Activated CD4-positive, alpha-beta T cell treated with anti-CD3 and anti-CD28 coated beads, Interleukin-2, amount 50 U/mL, for 16 hours (primary cell): ENCODE measurements at regions not wholly inside any gene's neighbourhood (a gene's known extent, or its start where the extent isn't known, plus 50 kb on each side); places are given as distances from the start of the nearest gene placed in this dataset.
"Not testable (repeated sequence)": the region's sequence is repeated elsewhere in the genome, so short reads cannot be mapped to it uniquely, and the experiment has no call there.

Source experiments
- DNase-seq: peaks from one replicate; pipeline ENCODE4 v3.0.0-alpha.2; 2020

DNA sequence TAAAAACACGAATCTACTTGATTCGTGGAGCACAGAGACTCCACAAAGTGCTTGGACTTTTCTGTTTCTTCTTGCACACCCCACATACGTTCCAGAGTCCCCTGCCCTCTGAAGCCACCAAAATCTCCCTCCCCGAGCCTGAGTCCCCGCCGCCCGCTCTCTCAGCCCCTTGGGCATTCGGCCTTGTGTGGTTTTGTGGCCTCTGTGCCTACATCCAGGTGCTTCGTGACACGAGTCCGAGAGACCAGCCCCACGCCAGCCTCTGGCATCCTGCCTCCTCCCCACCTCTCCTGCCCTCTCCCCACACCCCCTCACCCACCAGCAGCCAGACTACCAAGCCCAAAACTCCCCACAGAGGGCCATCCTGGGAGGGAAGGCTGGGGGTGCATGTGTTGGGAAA lies 87.8 kb upstream of the PPP1R26 start:
- no peak for DNase-seq

GRCh38 chr9:135392511-135392910 lies 87.1 kb upstream of the PPP1R26 start:
- DNase-seq, result no peak

DNA sequence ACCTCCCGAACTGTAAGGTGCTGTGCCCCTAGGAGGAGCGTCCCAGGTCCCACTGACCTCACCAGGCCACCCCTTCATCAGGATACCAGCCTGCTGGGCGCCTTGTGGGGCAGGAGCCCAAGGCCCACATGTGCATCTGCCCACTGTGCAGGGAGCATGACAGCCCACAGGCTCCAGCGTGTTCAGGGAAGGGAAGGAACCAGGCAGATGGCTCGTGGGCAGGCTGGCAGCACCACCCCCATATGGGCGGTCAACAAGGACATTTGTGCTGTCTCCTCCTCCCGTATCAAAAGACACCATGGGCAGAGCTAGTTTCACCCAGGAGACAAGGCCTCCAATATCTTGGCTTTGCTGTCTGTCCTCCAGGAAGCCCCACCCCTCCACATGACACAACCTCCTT lies 85.5 kb upstream of the PPP1R26 start:
- DNase-seq, result no peak

GRCh38 chr9:135394699-135395645 lies 84.6 kb upstream of the PPP1R26 start:
- no peak for DNase-seq

DNA sequence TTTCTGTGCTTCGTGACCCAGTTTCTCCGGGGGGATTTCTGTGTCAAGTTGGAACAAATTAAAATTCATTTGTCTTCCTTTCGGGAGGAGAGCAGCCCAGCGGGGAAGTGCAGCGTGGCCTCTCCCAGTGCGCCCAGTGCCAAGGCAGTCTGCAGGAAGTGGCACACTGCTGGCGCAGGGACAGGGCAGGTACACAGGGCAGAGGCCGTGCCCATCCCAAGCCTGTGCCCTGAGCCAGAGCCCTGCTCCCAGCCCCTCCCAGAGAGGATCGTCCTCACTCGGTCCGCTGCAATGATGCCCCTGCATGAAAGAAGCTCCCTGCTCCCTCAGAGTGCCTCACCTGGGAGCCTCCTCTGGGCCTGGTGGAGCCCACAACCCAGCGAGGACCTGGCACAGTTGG lies 82.4 kb upstream of the PPP1R26 start:
- no peak for DNase-seq

DNA sequence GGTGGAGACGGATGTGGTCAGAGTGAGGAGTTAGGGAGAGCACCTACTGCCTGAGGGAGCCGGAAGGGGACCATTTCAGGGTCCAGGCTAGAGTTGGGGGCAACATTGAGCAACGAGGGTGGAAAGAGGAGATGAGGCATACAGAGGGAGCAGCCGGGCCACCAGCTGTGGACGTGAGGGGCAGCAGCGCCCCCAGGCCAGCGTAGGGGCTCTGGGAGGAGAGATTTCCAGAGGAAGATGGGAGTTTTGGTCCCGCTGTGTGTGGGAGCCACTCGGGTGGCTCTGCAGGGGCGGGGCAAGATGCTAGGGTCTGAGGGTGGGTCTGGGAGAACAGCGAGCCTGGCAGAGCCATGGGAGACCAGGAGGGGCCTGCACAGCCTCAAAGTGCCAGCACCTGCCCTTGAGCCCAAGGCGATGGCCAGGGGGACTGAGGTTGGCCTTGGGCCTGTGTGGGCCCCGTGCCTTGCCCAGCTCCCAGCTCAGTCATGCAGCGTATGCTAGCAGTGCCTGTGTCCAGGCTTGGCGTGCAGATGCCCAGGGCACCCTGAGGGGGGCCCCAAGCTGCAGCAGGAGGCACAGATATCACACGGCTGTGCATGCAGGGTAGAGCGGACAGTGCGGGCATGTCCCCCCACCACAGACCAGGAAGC lies 80.5 kb upstream of the PPP1R26 start:
- DNase-seq, result no peak

- DNase-seq, result no peak
Measured at GRCh38 chr9:135400496-135400895, 79.1 kb upstream of the PPP1R26 start.

- no peak for DNase-seq
Measured at GRCh38 chr9:135401218-135401617, 78.4 kb upstream of the PPP1R26 start.

GRCh38 chr9:135402048-135402738 lies 77.4 kb upstream of the PPP1R26 start:
- DNase-seq, result no peak

GRCh38 chr9:135402739-135403695 lies 76.6 kb upstream of the PPP1R26 start:
- no peak for DNase-seq

DNA sequence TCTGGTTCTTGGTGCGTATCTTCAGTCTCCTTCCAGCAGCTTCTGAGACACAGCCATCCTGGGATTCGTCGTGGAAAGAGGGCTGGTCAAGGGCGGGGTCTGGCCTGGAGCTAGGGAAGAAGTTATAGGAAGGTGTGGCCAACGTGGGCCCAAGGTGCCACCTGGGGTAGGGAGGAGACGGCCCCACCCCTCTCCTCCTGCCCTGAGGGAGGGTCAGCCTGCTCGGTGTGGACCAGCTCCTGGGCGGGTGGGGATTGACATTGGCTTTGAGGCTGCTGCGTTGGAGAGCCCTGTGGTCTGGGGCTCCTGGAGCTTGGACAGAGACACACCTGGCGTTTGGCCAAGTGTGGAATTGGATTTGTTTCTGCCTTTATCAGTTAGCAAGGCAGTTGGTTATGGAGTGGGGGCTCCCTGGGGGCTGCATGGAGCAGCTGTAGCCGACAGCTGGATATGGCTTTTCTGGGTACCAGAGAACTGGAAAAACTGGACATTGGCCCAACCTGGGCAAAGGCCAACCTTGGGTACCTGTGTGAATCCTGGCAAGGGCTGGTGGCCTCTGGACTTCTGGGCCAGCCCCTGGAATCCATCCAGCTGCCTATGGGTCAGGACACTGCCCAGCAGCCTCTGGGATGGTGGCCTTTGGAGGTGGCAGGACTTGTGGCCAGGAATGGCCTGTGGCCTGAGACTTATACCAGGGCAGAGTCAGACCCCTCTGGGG lies 75.7 kb upstream of the PPP1R26 start:
- DNase-seq, result no peak

- DNase-seq, result no peak
Measured at GRCh38 chr9:135404451-135405144, 75.0 kb upstream of the PPP1R26 start.

DNA sequence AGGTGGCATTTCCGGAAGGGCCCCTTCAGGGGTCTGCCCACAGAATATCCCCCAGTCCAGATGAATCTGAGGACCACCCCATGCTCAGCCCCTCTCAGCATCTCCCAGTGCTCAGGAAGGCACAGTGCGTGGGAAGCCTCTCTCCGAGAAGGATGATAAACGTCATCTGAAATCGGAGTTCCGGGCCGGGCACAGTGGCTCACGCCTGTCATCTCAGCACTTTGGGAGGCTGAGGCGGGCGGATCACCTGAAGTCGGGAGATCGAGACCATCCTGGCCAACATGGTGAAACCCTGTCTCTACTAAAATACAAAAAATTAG lies 74.5 kb upstream of the PPP1R26 start:
- DNase-seq, result not testable (repeated sequence)

DNA sequence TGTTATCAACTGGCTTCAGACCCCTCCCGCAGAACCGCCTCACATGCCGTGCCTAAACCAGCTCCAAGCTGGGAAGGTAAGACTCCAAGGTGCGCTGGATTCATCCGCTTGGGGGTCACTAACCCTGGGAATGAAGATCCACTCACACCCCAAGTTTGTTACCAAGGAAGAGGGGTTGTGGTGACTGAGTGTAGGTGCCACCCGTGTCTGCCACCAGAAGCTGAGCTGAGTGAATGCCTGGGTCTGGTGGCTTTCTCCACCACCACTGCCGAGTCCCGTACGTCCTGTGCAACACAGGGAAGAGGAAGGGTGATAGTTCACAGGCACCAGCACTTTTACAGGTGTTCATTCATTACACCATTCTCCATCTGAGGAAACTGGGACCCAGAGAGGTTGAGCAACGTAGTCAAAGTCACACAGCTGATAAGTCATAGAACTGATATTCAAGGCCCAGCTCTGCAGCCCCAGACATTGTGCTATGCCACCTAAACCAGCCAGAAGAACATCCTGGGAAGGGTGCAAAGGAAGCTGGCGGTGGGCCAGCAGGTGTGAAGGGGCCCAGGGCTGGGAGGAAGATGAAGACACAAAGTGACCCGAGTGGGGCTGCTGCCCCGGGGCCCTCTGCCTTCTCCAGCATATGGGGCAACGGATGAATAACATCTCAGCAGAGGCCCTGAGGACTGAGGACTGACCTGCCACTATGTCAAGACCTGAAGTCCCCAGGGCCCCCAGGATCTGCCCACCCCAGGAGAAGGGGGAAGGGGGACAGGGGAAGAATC lies 70.9 kb upstream of the PPP1R26 start:
- no peak for DNase-seq

DNA sequence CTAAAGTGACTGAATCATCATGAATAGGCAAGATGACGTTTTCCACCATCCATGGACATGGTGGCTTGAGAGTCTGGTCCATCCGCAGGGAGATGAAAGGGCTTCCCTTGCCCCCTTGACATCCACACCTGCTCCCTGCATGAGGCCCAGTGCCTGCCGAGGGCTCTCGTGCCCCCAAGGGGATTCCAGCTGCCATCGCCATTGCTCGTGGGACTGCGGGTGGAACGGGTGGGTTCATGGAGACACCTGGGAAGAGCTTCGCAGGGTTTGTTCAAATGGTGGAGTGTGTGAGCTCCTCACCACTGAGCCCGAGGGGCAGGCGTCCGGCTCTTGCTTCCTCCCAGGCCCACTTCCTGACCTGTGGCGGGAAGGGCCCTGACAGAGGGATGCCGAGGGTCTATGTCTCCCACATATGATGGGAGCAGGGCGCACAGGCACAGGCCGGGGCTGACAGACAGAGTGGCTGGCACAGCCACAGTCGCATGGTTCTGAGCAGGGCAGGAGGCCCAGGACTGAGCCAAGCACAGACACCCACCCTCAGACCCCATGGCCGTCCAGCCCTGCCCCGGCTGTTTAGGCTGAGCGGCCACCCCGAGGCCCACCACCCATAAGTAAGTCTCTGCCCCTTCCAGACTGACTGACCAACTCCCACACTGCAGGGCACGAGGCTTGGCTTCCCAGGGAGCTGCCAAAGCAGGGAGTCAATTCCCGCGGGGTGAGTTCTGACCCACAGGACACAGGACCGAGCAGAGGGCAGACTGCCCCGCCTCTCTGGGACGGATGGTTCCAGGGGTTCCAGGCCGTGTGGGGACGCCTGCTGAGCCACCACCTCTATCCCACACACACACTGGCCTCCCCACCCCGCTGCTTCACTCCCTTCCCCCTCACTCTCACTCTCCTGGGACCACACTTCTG lies 70.0 kb upstream of the PPP1R26 start:
- no peak for DNase-seq

DNA sequence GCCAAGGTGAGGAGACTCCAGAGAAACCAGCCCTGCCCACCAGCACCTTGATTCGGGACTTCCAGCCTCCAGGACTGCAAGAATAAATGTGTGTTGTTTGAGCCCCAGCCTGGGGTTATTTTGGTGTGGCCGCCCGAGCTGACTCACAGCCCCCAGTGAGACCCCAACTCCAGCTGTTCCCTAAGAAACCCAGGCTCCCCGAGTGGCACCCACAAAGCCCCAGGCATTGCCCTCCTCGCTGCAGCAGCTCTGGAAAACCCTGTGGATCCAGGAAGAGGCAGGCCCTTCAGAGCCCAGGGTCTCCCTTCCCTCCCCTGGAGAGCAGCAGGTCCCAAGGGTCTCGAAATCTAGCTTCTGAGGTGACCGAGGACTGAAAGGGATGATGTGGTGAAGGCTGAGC lies 69.2 kb upstream of the PPP1R26 start:
- DNase-seq, result no peak

- no peak for DNase-seq
Measured at GRCh38 chr9:135410831-135411473, 68.6 kb upstream of the PPP1R26 start.

- not testable (repeated sequence) for DNase-seq
Measured at GRCh38 chr9:135411605-135412004, 68.0 kb upstream of the PPP1R26 start.
